Thyroid gland (tissue), 4 donors: ENCODE measurements at regions not wholly inside any gene's neighbourhood (a gene's known extent, or its start where the extent isn't known, plus 50 kb on each side); places are given as distances from the start of the nearest gene placed in this dataset.

Source experiments
- CTCF ChIP-seq, 6 experiments: fragments of 200-600 bp in 3 of 6; fragments of 450-650 bp in 3 of 6; sonication (generic) in 3 of 6; IDR thresholded peaks; one replicate each; pipeline ENCODE4 v1.5.1; 2016 to 2019; ENCODE audit warnings: antibody characterized with exemption in 6 of 6, mild to moderate bottlenecking in 2 of 6, inconsistent platforms in 1 of 6, moderate library complexity in 1 of 6
- POLR2A ChIP-seq, 2 donors: fragments of 450-650 bp; IDR thresholded peaks; one replicate each; pipeline ENCODE4 v1.6.1; 2017; ENCODE audit warnings: antibody characterized with exemption in 2 of 2, mild to moderate bottlenecking in 2 of 2, moderate library complexity in 1 of 2

GRCh38 chr17:71098071-71098470, 928.7 kb downstream of the KCNJ2 start:
- TF ChIP-seq CTCF (IDR thresholded peaks at IDR 0.05) (no peak), POLR2A (IDR thresholded peaks at IDR 0.05) (no peak)
